Skin of body (tissue), 1 donor: ENCODE measurements at regions not wholly inside any gene's neighbourhood (a gene's known extent, or its start where the extent isn't known, plus 50 kb on each side); places are given as distances from the start of the nearest gene placed in this dataset.

ENCODE experiments used
- DNase-seq: peaks from one replicate; lab custom pipeline; 2025; lab: John Stamatoyannopoulos, UW

DNA sequence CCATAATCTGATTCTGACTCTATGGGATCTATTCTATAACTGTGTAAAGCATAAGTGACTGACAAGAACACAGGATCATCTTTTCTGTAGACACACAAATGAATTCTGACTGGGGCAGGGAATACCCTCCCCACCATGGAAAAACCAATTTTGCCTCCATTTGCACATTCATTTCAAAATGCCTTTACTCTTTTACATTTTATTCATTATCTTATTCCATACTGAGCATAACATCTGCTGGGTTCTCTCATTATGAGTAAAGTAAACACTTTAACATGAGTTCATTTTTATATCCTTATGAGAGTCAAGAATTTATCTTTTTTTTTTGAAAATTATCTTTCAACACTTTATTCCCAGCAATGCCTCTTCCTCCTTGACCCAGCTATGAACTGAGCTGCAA, 163.5 kb downstream of the RNF152 start:
- no peak for DNase-seq

DNA sequence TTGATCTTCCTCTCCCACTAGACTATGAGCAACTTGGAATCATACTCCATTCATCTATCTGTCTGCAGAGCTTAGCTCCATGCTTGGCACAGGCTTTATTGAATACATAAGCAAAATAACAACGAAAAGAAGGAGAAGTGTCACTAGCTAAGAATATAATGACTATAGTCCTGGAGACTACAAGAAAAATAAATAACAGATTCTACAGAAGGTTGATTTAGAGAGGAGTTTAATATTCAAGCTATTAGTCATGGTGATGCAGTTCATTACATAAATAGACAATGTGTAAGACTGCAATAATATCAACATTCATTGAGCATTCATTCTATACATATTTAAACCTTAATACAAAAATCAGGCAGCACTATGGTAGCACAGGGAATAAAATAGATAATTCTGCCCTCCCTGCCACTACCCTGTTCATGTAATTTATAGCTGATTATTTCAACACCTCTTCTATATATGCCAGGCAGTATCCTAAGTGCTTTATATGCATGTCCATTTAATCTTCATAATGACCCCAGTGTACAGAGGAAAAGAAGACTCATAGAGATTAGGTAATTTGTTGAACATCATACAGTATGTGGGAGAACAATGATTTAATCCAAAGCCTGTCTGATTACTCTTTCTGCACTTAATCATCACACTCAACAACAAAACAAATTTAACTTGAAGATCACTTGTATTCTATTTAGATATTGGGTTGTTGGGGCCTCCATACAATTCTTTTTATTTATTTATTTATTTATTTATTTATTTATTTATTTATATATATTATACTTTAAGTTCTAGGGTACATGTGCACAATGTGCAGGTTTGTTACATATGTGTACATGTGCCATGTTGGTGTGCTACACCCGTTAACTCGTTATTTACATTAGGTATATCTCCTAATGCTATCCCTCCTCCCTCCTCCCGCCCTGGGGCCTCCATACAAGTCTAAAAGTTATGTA, 165.3 kb downstream of the RNF152 start:
- DNase-seq = no peak

DNA sequence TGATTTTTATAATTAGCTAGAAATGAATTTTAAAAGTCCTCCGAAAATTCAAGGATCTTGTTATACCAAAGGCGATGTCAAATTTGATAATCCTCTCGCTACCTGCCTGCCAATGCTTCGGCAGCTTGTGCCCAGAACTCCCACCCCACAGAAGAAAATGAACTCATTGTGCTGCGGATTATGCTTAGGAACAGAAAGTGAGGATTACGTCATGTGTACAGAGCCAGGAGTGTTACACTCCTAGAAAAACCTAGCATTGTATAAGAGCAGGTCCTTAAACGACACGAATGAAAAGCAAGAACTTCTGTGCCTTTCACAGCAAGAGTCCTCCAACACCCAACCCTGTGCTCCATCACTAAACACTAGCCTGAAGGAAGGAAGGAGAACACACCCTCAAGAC, 168.3 kb downstream of the RNF152 start:
- DNase-seq = no peak

DNA sequence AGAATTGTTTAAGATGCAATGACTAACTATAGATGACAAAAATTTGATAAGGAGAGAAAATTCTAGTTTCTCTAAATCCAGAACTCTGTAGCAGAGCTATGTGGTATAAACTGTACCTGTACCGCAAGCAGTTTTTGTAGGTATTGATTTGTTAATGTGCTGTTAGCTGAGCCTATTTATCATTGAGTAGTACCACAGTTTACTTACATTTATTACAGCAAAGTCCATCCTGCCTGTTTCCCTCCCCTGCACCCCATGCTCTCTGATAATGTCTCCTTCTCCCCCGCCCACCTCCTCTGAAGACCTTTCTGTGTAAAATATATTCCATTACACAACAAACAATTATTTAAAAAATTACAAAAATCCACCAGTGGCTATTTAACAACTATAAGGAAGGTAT, 170.6 kb downstream of the RNF152 start:
- no peak for DNase-seq

DNA sequence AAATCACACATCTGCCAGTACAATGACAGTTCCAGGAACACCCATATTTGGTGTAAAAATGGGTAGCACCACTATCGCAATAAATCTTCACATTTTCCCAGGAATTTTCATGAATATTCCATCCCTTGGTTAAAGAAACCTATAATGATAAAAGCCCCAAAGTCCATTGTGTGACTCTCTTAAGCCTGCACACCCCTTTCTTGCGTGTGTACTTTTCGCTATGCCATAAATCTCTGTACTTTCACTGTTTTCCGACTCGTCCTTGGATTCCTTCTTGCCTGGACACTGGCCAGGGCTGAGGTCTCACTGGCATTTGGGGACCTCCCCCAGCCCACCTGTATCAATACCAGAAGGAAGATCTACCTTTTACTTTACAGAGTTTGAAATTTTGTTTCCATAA, 172.3 kb downstream of the RNF152 start:
- DNase-seq = no peak

DNA sequence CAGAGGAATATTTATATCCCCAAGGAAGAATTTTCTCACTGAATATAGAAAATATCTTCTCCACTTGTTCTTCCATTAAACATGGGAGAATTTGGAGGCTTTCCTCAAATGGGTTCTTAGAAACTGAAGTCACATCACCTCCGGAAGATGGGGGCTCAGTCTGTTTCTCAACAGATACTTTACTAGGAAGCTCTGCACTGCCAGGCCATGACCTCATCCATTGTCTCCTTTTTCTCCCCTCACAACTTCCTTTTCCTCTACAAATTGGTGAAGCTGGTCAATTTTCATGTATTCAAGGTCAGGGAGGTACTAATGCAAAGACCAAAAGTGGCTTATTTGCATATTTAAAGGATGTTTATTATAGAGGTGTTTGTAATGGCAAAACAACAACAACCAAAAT, 173.1 kb downstream of the RNF152 start:
- no peak for DNase-seq

DNA sequence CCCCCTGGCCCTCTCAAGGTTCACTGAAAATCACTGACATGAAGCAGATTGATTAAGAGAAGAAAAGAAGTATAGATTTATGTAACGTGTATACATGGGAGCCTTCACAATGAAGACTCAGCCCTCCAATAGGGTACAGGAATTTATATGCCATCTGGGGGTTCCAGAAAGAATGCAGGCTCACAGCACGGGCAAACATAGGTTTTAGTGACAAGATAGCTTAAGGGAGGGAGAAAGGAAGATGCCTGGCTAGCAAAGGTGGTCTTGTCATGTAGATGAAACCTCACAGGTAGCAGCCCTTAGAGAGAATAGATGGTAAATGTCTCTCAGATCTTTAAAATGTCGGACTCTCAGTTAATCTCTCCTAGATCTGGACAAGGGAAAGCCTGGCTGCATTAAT, 173.9 kb downstream of the RNF152 start:
- no peak for DNase-seq

DNA sequence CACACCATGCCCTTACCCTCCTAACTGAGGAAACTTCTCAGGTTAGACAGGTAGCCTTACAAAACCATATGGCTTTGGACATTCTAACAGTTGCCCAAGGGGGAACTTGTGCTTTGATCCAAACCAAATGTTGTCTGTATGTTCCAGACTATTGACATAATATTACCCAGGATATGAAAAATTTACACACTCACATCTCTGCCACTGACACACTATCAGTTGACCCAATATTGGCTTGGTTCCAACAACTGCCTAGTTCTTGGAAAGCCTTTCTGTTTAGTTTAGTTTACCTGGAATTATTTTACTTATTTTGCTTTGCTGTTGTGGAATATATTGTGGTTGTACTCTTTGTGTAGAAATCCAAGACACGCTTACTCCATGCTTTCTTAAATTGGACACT, 178.4 kb downstream of the RNF152 start:
- no peak for DNase-seq

DNA sequence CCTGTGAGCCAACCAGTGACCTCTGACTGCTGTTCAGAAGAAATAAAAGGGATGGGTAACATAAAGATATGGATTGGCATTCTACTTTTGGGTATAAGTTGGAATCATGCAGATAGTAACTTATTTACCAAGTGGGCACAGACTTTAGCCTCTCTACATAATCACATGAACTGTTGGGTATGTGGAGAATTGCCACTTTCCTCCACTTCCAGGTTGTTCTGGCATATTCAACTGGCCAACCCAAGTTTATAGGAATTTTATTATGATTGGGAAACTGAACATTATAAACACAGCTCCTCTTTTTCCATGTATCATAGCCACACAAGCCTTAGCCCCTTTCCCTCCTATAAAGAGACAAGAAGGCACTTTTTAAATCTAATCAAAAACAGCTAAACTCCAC, 179.3 kb downstream of the RNF152 start:
- DNase-seq = no peak

DNA sequence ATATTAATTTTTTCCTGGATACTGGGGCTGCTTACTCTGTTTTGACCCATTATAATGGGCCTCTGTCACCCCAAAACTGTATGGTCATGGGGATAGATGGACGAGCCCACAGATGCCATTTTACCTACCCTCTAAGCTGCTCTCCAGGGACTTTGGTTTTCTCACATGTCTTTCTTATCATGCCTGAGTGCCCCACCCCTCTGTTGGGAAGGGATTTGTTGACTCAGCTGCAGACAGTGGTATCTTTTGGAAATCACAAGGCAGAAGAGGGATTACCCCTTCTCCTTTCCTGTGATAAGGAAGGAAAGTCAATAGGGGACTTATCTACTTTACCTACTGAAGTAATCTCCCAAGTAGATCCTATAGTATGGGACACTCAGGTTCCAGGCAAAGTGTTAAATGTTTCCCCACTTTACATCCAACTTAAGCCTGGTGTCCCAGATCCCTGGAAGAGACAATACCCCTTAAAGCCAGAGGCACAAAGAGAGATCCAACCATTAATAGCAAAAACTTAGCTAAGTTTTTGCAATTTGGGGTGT, 182.7 kb downstream of the RNF152 start:
- no peak for DNase-seq

DNA sequence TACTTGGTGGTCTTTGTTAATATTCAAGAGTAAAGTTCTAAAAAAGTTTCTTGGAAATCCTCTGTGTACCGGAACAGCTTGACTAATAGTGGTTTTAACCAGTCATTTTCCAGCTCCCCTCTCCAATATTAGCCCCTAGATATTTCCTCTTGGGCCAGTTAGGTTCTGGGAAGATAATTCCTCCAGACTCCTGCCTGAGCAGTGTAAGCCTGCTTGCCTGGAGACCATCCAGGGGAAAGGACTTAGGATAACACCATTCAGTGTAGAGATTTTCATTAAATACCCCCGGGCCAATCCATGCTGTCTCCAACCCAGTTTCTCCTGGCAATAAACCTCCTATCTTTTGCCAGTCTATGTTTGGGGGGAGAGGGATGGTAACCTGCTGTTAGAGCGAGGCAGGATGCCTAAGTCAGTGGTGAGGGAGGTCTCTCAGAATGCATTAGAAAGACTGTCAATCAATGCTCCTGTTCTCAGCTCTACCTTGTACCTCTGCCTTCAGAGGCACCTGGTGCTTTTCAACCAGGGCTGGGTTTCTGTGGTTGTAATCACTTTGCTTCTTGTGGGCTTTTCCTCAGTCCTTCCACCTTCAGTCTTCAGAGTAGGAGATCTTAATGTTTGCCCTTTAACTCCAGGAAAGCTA, 186.4 kb downstream of the RNF152 start:
- DNase-seq = no peak

DNA sequence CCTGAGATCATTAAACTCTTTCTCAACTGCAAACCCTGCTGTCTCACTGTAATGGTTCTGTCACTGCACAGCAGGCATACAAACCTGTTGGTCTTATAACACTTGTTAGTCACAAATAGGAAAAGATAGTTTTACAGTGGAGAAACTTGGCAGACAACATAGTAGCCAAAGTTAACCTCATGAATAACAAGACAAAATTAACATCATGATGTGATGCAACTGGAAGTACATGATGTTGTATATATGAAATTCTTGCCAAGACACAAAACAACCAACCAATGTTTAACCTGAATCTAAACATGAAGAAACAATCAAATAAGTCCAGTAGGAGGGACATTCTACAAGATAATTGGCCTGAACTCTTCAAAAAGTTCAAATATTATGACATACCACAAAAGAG, 189.3 kb downstream of the RNF152 start:
- no peak for DNase-seq

DNA sequence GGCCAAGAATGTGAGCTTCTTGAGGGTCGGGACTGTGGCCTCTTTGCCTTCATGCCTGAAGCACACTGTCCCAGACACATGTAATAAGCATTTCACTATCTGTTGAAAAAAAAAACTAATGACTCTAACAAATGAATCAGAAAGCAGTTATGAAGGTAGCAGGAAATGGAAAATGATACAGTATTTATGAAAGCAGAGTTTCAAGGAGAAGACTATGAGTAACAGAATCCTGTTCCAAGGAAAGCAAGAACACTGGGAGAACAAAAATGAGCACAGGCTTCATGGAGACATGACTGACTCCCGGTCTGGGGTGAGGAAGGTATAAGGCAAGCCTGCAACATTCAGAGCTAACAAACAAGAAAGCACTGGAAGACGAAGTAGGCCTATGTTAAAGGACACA, 190.8 kb downstream of the RNF152 start:
- DNase-seq = no peak

DNA sequence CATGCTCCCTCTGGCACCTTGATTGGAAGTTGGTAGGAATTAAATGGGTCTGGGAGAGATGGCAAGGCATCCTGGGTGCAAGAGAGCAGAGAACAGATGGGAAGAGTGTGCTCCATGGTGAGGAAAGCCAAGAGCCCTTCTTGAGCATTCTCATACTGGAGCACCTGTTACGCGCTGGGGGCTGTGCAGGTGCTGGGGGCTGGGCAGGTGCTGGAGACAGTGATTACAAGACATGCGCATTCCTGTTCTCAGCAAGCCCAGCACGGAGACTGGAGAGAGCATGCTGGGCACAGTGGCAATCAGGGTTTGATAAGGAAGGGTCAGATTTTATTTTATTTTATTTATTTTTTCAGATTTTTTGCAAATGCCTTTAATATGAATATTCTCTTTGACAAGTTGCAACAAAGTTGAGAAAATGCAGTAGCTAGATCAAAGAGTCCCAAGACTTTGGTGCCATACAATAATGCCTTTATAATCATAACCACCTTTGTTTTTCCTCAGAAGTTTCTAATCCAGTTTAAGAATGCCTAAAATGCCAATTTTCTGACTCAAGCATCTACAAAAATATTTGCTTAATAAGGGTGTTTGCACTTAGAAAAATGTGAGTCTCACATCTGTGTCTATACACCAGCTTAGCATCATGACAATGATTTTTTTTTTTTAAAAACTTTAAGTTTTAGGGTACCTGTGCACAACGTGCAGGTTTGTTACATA, 193.3 kb downstream of the RNF152 start:
- no peak for DNase-seq

DNA sequence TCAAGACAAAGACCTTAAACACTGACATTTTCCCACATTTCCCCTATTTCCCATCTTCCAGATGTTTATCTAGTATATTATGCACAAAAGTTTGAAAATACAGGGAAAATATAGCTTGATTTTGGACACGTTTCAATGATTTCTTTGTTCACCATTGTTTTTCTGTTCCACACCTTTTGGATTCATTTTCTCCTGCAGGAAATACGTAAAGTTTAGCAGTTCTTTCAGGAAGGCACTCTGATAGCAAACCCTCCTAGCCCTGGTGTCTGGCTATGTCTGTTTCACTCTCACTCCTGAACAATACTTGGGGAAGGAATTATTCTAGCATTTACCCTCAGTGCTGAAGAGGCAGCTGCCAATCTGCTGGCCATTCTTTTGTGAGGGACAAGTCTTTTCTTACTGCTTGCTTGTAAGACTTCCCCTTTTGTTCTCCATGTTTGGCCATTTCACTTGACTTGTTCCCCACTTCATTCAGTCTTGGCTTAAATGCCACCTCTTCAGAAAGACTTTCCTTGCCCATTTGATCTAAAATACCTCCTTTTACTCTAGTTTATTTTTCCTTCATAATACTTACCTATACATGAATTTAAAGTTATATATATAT, 195.4 kb downstream of the RNF152 start:
- DNase-seq = no peak

DNA sequence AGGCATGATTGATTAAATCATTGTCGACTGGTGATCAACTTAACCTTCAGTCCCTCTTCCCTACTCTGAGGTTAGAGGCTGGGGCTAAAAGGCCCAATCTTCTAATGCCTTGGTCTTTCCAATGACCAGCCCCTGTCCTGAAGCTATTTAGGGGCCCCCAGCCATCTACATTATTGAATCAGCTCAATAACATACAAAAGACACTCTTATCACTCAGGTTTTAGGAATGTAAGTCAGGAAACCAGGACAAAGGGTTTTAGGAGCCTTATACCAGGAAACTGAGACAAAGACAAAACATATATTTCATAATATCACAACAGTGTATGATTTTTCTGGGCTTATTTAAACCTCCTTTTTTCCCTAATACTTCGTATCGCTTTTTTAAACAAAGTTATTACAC, 198.6 kb downstream of the RNF152 start:
- no peak for DNase-seq

DNA sequence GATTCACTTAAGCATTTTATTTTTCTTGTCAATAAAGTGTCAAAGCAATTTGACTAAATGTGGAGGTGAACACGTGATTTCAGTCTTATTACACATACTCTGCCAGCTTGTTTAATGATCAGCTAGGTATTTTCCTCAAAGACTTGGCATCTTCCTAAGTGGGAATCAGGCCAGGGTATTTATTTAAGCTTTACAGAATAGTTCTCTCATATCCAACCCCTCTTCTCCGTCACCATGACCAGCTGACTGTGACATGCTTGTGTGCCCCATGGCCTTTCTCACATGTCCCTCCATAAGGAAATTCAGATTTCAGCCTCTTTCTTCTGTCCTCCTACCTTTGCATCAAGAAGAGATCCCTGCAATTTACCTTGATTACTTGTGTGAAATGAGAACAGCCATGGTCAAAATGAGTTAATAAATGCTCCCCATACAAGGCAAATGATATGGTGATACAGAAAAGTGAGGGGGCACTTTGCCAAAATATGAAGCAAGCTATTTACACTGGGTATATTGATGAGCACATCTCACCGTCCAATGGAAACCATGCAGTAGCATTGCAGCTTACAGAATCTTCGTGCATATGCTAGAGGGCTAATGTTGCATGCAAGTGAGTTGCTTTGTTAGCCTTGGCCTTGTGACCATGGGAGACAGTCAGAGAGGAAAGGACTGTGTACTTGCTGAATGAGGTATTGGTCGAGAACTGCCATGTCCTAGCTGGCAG, 202.2 kb downstream of the RNF152 start:
- DNase-seq = no peak

DNA sequence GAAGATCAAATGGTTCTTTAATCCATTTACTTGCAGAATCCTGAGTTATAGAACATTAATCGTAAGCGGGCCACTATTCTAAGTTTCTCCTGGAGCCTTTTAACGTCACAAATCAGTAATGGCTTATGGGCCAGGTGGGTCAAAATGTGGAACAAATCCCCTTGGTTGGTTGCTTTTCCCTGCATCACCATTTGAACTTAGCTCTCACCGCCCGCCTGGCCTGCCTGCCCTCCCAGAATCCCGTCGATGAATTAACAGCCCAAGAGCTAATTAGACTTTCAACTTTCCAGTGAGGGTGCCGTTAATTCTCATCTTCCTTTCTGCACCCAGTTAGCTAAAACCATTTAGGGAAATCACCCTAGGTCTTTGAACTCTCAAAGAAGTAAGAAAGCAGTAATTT, 205.5 kb downstream of the RNF152 start:
- no peak for DNase-seq

DNA sequence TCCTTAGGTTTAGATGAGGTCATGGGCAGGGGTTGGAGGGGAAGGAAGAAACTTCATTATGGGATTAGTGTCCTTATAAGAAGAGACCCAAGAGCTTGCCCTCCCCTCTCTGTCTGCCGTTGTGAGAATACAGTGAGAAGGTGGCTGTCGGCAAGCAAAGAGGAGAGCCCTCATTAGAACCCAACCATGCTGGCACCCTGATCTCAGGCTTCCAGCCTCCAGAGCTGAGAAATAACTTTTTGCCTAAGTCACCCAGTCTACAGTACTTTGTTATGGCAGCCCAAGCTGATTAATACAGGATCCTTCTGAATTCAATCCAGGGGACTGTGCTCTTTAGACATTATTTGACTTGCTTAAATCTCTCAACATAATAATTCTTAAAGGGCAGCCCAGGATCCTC, 209.0 kb downstream of the RNF152 start:
- no peak for DNase-seq

DNA sequence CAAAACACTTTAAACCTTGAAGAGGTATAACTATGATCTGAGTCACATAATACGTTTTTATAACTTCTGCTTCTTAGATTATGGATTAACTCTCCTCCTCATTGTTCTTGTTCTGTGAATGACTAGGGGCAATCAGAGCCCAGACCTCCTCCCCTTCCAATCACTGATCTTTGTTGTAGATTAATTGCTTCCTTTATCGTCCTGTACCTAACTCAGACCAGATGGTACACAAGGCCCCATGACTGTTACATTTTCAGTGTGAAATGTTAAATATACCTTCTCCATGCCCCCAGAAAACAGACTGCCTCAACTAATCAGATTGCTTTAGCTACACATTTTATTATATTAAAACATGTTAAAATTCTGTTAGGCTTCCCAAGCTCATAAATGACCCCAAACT, 211.7 kb downstream of the RNF152 start:
- no peak for DNase-seq

DNA sequence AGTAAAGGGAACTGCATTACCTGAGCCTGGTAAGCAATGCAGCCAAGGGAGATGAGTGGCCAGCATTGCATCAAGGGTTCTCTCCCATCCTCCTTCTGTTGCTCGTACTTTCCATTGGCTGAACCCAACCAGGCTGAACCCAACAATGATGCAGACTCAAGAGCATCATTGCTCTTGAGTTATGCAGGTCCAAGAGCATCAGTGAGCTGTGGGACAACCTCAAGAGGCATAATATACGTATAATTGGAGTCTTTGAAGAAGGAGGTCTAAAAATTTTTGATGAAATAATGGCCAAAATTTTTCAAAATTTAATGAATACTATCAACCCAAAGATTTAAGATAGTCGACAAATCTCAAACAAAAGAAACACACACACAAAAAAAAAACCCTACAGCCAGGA, 213.0 kb downstream of the RNF152 start:
- DNase-seq = no peak
